ENCODE measurements at regions not wholly inside any gene's neighbourhood (a gene's known extent, or its start where the extent isn't known, plus 50 kb on each side); places are given as distances from the start of the nearest gene placed in this dataset.

GRCh38 chr1:81068726-81069125 is 732.0 kb upstream of the ADGRL2 start (continued):
- TF ChIP-seq NANOG (IDR thresholded peaks at IDR 0.05; ENCODE audit: insufficient read depth, low read depth, low read length, poor library complexity, severe bottlenecking) (no peak), USF2 (IDR thresholded peaks at IDR 0.05; ENCODE audit: low read length) (no peak), TCF12 (IDR thresholded peaks at IDR 0.05; ENCODE audit: low read depth, low read length) (no peak), TAF7 (optimal IDR thresholded peaks at IDR 0.05; ENCODE audit: borderline replicate concordance, low read depth, low read length) (no peak)

All from H1 (cell line).